NCI-H345 (cell line): ENCODE measurements at regions not wholly inside any gene's neighbourhood (a gene's known extent, or its start where the extent isn't known, plus 50 kb on each side); places are given as distances from the start of the nearest gene placed in this dataset.
A peak's percentile ranks its signal among the peaks of the same experiment; 100 is the strongest.

Source experiments
- DNase-seq: peaks from one replicate; lab custom pipeline; 2025; lab: John Stamatoyannopoulos, UW

DNA sequence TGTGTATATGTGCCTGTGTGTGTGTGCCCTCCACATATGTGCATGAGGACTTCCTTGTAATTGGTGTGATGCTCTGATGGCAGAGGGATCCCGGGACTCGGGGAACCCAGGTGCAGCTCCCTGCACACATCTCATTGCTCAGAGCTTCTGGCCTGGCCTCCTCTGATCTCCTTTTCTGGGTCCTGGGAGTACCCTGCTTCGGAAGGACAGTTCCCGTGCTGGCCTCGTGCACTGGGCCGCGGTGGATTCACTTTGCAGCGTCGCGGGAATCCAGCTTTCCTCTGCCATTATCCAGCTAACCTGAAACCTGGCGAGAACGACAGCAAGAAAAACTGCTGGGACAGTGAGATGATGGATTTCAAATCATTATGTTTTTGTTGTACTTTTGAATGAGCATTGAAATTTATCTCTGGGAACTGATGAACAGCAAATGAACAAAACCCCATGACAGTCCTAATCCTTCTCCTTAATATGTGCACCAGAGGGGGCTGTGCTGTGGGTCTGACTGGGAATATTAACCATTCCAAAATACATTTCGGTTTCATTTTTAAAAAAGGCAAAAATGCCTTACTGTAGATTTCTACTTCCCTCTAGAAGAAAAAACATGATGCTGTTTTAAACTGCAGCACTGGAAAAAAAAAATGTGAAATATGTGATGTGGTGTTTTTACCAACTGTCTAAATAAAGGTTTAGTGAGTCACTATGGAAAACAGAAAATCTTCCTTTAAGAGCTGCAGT lies 78.2 kb downstream of the PTGR3 start:
- DNase-seq, result no peak

GRCh38 chr18:75129717-75130477 lies 79.0 kb downstream of the PTGR3 start:
- no peak for DNase-seq

- no peak for DNase-seq
These were observed 79.8 kb downstream of the PTGR3 start for GRCh38 chr18:75128911-75129716.

DNA sequence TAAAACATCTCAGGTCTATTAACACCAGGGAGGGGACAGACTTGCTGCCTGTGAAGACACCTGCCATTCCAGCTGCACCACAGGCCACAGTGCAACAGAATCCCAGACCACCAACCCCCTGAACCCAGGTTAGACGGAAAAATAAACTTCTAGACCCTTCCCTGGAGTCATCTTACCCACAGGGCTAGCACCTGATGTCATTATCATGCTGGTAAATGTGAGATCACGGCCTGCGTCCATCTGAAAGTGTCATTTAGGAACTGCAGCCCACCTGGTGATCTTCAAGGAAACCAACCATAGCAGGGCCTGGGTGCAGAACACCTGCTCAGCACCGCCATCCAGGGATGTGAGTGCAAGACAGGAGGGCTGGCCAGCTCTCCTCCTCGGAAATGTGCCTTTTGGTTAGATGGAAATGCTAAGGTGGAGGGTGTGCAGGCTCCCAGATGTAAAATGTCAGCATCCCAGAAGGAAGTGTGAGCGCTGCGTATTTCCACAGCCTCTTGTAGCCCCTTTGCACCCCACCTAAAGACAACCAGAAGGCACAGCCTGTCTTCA lies 80.8 kb downstream of the PTGR3 start:
- DNase-seq, result no peak

- DNase-seq, result no peak
These were observed 81.6 kb downstream of the PTGR3 start for GRCh38 chr18:75127143-75128021.

- no peak for DNase-seq
These were observed 83.3 kb downstream of the PTGR3 start for GRCh38 chr18:75125382-75126331.

DNA sequence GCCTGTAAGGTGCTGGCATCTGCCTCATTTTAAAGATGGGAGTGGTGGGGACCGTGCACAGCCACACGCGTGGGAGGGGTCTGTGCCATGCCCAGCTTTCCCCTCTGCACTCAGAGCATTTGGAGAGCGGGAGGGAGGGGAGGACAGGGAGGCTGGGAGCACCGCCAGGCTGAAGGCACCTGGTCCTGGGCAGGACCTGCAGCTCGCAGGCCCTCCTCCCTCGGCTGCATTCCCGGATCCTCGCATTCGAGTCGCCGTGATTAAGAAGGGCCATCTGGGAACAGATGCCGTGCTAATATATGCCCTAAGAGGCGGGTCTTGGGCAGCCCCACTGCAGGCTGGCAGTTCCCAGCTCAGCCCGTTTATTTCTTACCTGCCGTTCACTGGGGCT lies 84.0 kb downstream of the PTGR3 start:
- DNase-seq, result no peak

DNA sequence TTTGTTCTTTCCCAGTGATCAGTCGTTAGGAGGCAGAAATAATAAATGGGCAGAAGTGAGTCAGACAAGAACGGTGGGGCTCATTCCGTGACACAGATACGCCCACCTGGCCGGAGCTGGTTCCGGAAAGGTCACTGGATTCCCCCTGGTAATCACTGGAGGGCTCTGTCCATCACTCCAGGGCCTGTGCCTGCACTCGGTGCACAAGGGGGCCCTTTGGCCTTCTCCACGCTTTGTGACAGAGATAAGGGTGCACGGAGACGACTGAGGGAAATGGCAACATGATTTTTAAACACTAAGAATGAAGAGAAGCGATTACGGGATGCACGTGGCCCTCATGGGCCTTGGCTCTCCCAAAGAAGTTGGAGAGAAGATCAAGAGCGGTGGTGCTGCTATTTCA lies 84.4 kb downstream of the PTGR3 start:
- DNase-seq, result no peak

DNA sequence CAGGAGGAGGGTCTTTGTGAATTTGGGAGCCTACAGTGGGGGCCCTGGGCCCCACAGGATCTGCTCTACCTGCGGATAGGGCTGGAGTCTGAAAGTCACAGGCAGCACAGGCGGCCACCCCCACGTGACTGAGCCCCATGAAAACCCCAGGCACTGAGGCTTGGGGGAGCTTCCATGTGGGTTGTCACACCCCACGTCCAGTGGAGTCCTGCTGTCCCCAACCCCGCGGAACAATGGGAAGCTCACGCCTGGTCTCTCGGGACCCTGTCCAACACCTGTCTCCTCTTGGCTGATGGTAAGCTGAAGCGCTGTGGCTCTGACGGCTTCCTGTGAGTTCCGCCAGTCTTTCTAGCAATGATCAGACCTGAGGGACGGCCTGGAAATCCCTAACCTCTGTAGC lies 85.8 kb downstream of the PTGR3 start:
- peak; percentile 49 for DNase-seq

DNA sequence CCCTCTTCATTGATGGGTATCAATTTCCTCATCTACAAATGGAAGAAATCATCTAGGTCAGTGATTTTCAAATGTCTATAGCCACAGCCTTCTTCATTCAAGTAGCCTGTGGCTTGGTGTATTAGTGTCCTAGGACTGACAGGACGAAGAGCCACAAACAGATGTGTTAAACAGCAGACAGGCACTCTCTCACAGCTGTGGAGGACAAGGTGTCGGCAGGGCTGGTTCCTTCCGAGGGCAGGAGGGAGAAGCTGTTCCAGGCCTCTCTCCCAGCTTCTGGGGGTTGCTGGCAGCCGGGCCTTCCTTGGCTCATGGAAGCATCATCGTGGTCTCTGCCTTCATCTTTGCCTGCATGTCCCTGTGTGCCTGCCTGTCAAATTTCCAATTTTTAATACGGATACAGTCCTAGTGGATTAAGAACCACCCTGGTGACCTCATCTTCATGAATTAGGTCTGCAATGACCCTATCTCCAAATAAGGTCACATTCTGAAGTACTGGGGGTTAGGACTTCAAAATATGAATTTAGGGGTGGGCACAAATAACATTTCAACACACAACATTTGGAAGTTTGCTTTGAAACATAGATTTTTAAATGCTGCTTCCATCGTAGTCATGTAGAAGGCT lies 86.5 kb downstream of the PTGR3 start:
- no peak for DNase-seq

GRCh38 chr18:75121266-75121665 lies 87.7 kb downstream of the PTGR3 start:
- no peak for DNase-seq

- DNase-seq, result no peak
These were observed 88.4 kb downstream of the PTGR3 start for GRCh38 chr18:75120521-75120920.

GRCh38 chr18:75116809-75117208 lies 92.1 kb downstream of the PTGR3 start:
- DNase-seq, result no peak

GRCh38 chr18:75116165-75116564 lies 92.8 kb downstream of the PTGR3 start:
- no peak for DNase-seq

GRCh38 chr18:75115514-75115913 lies 93.4 kb downstream of the PTGR3 start:
- DNase-seq, result no peak
